Ishikawa (cell line): ENCODE measurements at regions not wholly inside any gene's neighbourhood (a gene's known extent, or its start where the extent isn't known, plus 50 kb on each side); places are given as distances from the start of the nearest gene placed in this dataset.

ENCODE experiments used
- CEBPB ChIP-seq: IDR thresholded peaks from 2 replicates; pipeline ENCODE4 v1.6.1; 2012
- CREB1 ChIP-seq: IDR thresholded peaks from 2 replicates; pipeline ENCODE4 v1.6.1; 2012; ENCODE audit warnings: low read depth
- EGR1 ChIP-seq: IDR thresholded peaks from 2 replicates; pipeline ENCODE4 v1.6.1; 2012
- EP300 ChIP-seq: IDR thresholded peaks from 2 replicates; pipeline ENCODE4 v1.6.1; 2012; ENCODE audit warnings: borderline replicate concordance
- FOXM1 ChIP-seq: IDR thresholded peaks from 2 replicates; pipeline ENCODE4 v1.6.1; 2012; ENCODE audit warnings: low read depth, borderline replicate concordance
- MAX ChIP-seq: IDR thresholded peaks from 2 replicates; pipeline ENCODE4 v1.6.1; 2012
- NFIC ChIP-seq: IDR thresholded peaks from 2 replicates; pipeline ENCODE4 v1.6.1; 2012
- RAD21 ChIP-seq: IDR thresholded peaks from 2 replicates; pipeline ENCODE4 v1.6.1; 2012; ENCODE audit warnings: low read depth
- REST ChIP-seq: IDR thresholded peaks from 2 replicates; pipeline ENCODE4 v1.6.1; 2012; ENCODE audit warnings: low read depth, mild to moderate bottlenecking
- TAF1 ChIP-seq: IDR thresholded peaks from 2 replicates; pipeline ENCODE4 v1.6.1; 2012; ENCODE audit warnings: low read depth, mild to moderate bottlenecking
- TCF12 ChIP-seq: IDR thresholded peaks from 2 replicates; pipeline ENCODE4 v1.6.1; 2012; ENCODE audit warnings: low read depth
- TEAD4 ChIP-seq: IDR thresholded peaks from 2 replicates; pipeline ENCODE4 v1.6.1; 2012
- YY1 ChIP-seq: IDR thresholded peaks from 2 replicates; pipeline ENCODE4 v1.6.1; 2012; ENCODE audit warnings: low read depth
- ZBTB7A ChIP-seq: IDR thresholded peaks from 2 replicates; pipeline ENCODE4 v1.6.1; 2012; ENCODE audit warnings: low read depth
- TF ChIP-seq, protein P1 (sequence below): IDR thresholded peaks from 2 replicates; pipeline ENCODE4 v1.6.1; 2012

GRCh38 chrX:114101081-114101480, 482.8 kb upstream of the HTR2C start:
- TF ChIP-seq CREB1 (no peak), TEAD4 (no peak), EP300 (no peak), REST (no peak)

DNA sequence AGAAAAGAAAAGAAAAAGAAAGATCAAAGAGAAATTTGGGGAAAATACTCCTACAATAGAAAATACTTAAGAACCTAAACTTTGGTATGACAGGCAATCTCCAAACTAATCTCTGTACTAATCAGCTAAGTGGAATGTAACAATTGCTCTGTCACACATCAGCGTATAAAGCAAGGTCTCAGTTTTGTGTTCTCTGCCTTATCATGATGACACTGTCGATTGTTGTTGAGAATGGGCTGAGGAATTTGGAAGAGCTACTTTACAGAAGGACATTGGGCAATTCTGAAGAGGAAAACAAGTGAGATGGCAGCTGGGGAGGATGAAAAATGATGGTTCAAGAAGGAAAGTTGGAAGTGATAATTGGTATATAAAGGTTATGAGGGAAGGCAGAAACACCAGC, 486.0 kb upstream of the HTR2C start:
- no peak for TF ChIP-seq ZBTB7A
- TF ChIP-seq CREB1 = no peak
- TF ChIP-seq REST = no peak

DNA sequence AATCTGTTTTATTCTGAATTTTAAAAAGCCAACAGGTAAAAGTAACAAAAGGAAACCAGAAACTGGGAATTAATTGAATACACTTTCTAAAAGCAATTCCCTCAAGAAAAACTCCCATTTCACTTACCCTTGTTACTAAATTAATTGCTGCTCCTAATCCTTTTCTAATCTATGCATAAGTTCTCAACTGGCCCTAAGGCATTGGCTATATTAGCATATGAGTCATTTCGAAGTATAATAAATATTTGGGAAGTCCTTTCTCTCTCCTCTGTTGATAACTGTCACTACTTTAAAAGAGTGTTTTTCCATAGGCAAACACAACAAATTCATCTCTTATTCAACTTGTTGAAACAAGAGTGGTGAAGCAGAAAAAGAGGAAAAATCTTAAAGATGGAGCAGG, 486.5 kb upstream of the HTR2C start:
- no peak for TF ChIP-seq MAX
- no peak for TF ChIP-seq FOXM1
- no peak for TF ChIP-seq YY1

- TF ChIP-seq RAD21 (no peak), EP300 (no peak), NFIC (no peak), EGR1 (no peak), REST (no peak), FOXM1 (no peak), CREB1 (no peak), CEBPB (no peak)
- TF ChIP-seq, protein P1, sequence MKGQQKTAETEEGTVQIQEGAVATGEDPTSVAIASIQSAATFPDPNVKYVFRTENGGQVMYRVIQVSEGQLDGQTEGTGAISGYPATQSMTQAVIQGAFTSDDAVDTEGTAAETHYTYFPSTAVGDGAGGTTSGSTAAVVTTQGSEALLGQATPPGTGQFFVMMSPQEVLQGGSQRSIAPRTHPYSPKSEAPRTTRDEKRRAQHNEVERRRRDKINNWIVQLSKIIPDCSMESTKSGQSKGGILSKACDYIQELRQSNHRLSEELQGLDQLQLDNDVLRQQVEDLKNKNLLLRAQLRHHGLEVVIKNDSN = no peak
Observed at GRCh38 chrX:114095789-114096188, 488.1 kb upstream of the HTR2C start.

GRCh38 chrX:114087543-114087942, 496.3 kb upstream of the HTR2C start:
- TF ChIP-seq YY1 (no peak), TEAD4 (no peak), TCF12 (no peak), NFIC (no peak), TAF1 (no peak)

GRCh38 chrX:114077773-114078172, 506.1 kb upstream of the HTR2C start:
- no peak for TF ChIP-seq TEAD4
- no peak for TF ChIP-seq MAX
- no peak for TF ChIP-seq RAD21
- no peak for TF ChIP-seq YY1
- TF ChIP-seq CEBPB = no peak
- no peak for TF ChIP-seq FOXM1
- TF ChIP-seq ZBTB7A = no peak
